ENCODE measurements at regions not wholly inside any gene's neighbourhood (a gene's known extent, or its start where the extent isn't known, plus 50 kb on each side); places are given as distances from the start of the nearest gene placed in this dataset.
"Not testable (repeated sequence)": the region's sequence is repeated elsewhere in the genome, so short reads cannot be mapped to it uniquely, and the experiment has no call there.

DNA sequence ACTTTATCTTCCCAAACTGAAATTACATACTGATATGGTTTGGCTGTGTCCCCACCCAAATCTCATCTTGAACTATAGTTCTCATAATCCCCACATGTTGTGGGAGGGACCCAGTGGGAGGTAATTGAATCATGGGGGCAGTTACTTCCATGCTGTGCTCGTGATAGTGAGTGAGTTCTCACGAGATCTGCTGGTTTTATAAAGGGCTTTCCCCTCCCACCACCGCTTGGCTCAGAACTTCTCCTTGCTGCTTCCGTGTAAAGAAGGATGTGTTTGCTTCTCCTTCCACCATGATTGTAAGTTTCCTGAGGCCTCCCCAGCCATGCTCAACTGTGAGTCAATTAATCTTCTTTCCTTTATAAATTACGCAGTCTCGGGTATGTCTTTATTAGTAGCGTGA, 50.4 kb upstream of the PHF21A start:
- not testable (repeated sequence) for H3K27me3 ChIP-seq (ENCODE audit: insufficient read depth, low read length, poor library complexity); H2BK120ac ChIP-seq (ENCODE audit: low read depth, low read length); H3K79me1 ChIP-seq (ENCODE audit: low read length); H2BK15ac ChIP-seq (replicated peaks; ENCODE audit: low read depth); H3K9ac ChIP-seq (ENCODE audit: low read length); H3K4ac ChIP-seq (ENCODE audit: low read depth, low read length); H3K56ac ChIP-seq (ENCODE audit: low read length); H3K4me2 ChIP-seq (ENCODE audit: low read length); DNase-seq; H3K4me3 ChIP-seq (ENCODE audit: low read length); H4K8ac ChIP-seq (ENCODE audit: low read depth, low read length); H3K18ac ChIP-seq (ENCODE audit: low read length); H3K79me2 ChIP-seq (ENCODE audit: control insufficient read depth, insufficient read depth, low read length); H3K36me3 ChIP-seq (ENCODE audit: control insufficient read depth, insufficient read depth, low read length); H3K4me1 ChIP-seq (ENCODE audit: control insufficient read depth, low read depth, low read length); H2BK5ac ChIP-seq (ENCODE audit: low read length); H3K27ac ChIP-seq (ENCODE audit: low read depth, low read length); H4K5ac ChIP-seq (ENCODE audit: low read length); H2AK5ac ChIP-seq (ENCODE audit: low read length); H3K23ac ChIP-seq (ENCODE audit: low read length)
- no CpG with 5 or more reads among the region's 7 CpGs for WGBS (ENCODE audit: extremely low coverage, insufficient coverage, low lambda C conversion rate)
